GM19035 (cell line): ENCODE measurements at regions not wholly inside any gene's neighbourhood (a gene's known extent, or its start where the extent isn't known, plus 50 kb on each side); places are given as distances from the start of the nearest gene placed in this dataset.

Experiments
- ATAC-seq: cut with Tn5 transposase; IDR thresholded peaks from one replicate; pipeline ENCODE4 v1.9.1; 2021; ENCODE audit not compliant: unreplicated experiment

- ATAC-seq = no peak
These were observed 286.1 kb upstream of the TPM1 start for GRCh38 chr15:62756326-62756994.

GRCh38 chr15:62756995-62757360 lies 285.6 kb upstream of the TPM1 start:
- no peak for ATAC-seq

- no peak for ATAC-seq
These were observed 285.0 kb upstream of the TPM1 start for GRCh38 chr15:62757535-62757934.

- ATAC-seq = no peak
These were observed 284.2 kb upstream of the TPM1 start for GRCh38 chr15:62758126-62758951.

GRCh38 chr15:62758952-62759349 lies 283.6 kb upstream of the TPM1 start:
- no peak for ATAC-seq

- no peak for ATAC-seq
These were observed 282.0 kb upstream of the TPM1 start for GRCh38 chr15:62760538-62760937.

GRCh38 chr15:62765916-62766315 lies 276.6 kb upstream of the TPM1 start:
- ATAC-seq = no peak

GRCh38 chr15:62766599-62766998 lies 275.9 kb upstream of the TPM1 start:
- ATAC-seq = no peak

GRCh38 chr15:62769604-62770003 lies 272.9 kb upstream of the TPM1 start:
- no peak for ATAC-seq

GRCh38 chr15:62770111-62770660 lies 272.4 kb upstream of the TPM1 start:
- no peak for ATAC-seq

- ATAC-seq = no peak
These were observed 271.8 kb upstream of the TPM1 start for GRCh38 chr15:62770752-62771151.

- ATAC-seq = no peak
These were observed 271.3 kb upstream of the TPM1 start for GRCh38 chr15:62771234-62771633.

GRCh38 chr15:62773369-62774165 lies 269.0 kb upstream of the TPM1 start:
- ATAC-seq = no peak

GRCh38 chr15:62775932-62776331 lies 266.6 kb upstream of the TPM1 start:
- no peak for ATAC-seq

- no peak for ATAC-seq
These were observed 264.9 kb upstream of the TPM1 start for GRCh38 chr15:62777671-62778070.

- no peak for ATAC-seq
These were observed 263.3 kb upstream of the TPM1 start for GRCh38 chr15:62779036-62779770.

- no peak for ATAC-seq
These were observed 262.6 kb upstream of the TPM1 start for GRCh38 chr15:62779899-62780298.

GRCh38 chr15:62781081-62781497 lies 261.5 kb upstream of the TPM1 start:
- no peak for ATAC-seq

- no peak for ATAC-seq
These were observed 260.3 kb upstream of the TPM1 start for GRCh38 chr15:62782071-62782841.

- no peak for ATAC-seq
These were observed 259.7 kb upstream of the TPM1 start for GRCh38 chr15:62782896-62783295.
